ENCODE measurements at regions not wholly inside any gene's neighbourhood (a gene's known extent, or its start where the extent isn't known, plus 50 kb on each side); places are given as distances from the start of the nearest gene placed in this dataset.

DNA sequence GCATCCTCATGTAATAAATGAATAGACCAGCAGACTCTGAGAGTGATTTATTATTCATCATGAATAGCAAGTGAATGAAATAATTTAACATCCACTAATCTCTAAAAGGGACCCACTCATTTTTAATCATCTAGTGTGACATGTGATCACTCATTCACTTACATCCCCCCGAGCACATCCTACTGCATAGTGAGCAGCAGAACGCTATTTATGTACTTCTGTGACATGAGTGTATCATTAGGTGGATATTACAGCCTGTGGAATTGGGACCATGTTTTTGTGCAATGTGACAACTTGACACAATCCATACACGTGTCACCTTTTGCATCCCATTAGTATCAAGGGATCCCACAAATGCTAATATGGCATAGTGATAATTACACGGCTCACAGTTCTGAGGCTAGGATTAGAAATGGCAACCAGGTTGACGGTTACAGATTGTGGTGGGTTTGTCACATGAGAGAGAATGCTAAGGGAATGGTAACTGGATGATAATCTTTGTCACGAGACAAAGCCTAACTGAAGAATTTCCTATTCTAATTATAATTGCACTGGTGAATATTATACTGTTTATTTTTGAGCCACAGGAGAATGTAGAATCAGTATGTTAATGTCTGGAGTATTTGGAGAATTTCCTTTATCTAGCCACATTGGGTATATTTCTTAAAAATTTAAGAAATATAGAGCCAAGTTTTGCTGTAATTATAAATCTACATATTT lies 595.2 kb upstream of the TBL1XR1 start:
- TF ChIP-seq, protein P1, sequence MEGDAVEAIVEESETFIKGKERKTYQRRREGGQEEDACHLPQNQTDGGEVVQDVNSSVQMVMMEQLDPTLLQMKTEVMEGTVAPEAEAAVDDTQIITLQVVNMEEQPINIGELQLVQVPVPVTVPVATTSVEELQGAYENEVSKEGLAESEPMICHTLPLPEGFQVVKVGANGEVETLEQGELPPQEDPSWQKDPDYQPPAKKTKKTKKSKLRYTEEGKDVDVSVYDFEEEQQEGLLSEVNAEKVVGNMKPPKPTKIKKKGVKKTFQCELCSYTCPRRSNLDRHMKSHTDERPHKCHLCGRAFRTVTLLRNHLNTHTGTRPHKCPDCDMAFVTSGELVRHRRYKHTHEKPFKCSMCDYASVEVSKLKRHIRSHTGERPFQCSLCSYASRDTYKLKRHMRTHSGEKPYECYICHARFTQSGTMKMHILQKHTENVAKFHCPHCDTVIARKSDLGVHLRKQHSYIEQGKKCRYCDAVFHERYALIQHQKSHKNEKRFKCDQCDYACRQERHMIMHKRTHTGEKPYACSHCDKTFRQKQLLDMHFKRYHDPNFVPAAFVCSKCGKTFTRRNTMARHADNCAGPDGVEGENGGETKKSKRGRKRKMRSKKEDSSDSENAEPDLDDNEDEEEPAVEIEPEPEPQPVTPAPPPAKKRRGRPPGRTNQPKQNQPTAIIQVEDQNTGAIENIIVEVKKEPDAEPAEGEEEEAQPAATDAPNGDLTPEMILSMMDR (IDR thresholded peaks at IDR 0.05) = no peak
- no peak for TF ChIP-seq EZH2 (IDR thresholded peaks at IDR 0.05; ENCODE audit: borderline replicate concordance, insufficient read depth, low read depth, low read length, poor library complexity, severe bottlenecking)
